ENCODE measurements at regions not wholly inside any gene's neighbourhood (a gene's known extent, or its start where the extent isn't known, plus 50 kb on each side); places are given as distances from the start of the nearest gene placed in this dataset.

- 58% methylated on average over 3 of the region's 3 CpGs for WGBS
- Histone ChIP-seq H3K9me3 (ENCODE audit: control insufficient read depth in 4 of 4, low read length in 3 of 4) (peaks cover 0 to 7% (median under 1%) of the 10 kb centered on the region in 4 donors), H3K27me3 (ENCODE audit: control insufficient read depth in 4 of 4, insufficient read depth in 4 of 4, low read length in 3 of 4) (peaks cover 0 to 2% (median 0%) of the 10 kb centered on the region in 4 donors)
Observed at GRCh38 chr19:30267332-30267731, 104.9 kb upstream of the ZNF536 start.

GRCh38 chr19:30268601-30269000, 103.6 kb upstream of the ZNF536 start:
- Histone ChIP-seq H3K4me1 (ENCODE audit: control insufficient read depth in 4 of 4, insufficient read depth in 4 of 4, low read length in 3 of 4) (no peaks in the 10 kb centered on the region), H3K9me3 (ENCODE audit: control insufficient read depth in 4 of 4, low read length in 3 of 4) (peaks cover 3 to 9% (median 7%) of the 10 kb centered on the region in 4 donors), H3K36me3 (ENCODE audit: control insufficient read depth in 4 of 4, insufficient read depth in 3 of 4, low read depth in 1 of 4, low read length in 3 of 4) (no peaks in the 10 kb centered on the region), H3K9ac (ENCODE audit: low read depth in 1 of 2, low read length in 2 of 2) (no peak overlapping the region), H3K4me3 (ENCODE audit: low read depth in 1 of 3, low read length in 3 of 3) (no peak overlapping the region), H3K27me3 (ENCODE audit: control insufficient read depth in 4 of 4, insufficient read depth in 4 of 4, low read length in 3 of 4) (peaks cover 0 to 4% (median 0%) of the 10 kb centered on the region in 4 donors), H3K27ac (ENCODE audit: low read depth in 1 of 2, low read length in 2 of 2) (no peak overlapping the region)
- no peak for DNase-seq (ENCODE audit: low spot score)
- TF ChIP-seq FOXA1 (IDR thresholded peaks at IDR 0.05) = no peak
- no peak for TF ChIP-seq RXRA (IDR thresholded peaks at IDR 0.05)
- TF ChIP-seq ZBTB33 (IDR thresholded peaks at IDR 0.05) = no peak
- TF ChIP-seq JUND (IDR thresholded peaks at IDR 0.05) = no peak
- TF ChIP-seq MAX (IDR thresholded peaks at IDR 0.05) = no peak
- no peak for TF ChIP-seq SP1 (IDR thresholded peaks at IDR 0.05)
- TF ChIP-seq HNF4G (IDR thresholded peaks at IDR 0.05) = no peak
- TF ChIP-seq, protein P1, sequence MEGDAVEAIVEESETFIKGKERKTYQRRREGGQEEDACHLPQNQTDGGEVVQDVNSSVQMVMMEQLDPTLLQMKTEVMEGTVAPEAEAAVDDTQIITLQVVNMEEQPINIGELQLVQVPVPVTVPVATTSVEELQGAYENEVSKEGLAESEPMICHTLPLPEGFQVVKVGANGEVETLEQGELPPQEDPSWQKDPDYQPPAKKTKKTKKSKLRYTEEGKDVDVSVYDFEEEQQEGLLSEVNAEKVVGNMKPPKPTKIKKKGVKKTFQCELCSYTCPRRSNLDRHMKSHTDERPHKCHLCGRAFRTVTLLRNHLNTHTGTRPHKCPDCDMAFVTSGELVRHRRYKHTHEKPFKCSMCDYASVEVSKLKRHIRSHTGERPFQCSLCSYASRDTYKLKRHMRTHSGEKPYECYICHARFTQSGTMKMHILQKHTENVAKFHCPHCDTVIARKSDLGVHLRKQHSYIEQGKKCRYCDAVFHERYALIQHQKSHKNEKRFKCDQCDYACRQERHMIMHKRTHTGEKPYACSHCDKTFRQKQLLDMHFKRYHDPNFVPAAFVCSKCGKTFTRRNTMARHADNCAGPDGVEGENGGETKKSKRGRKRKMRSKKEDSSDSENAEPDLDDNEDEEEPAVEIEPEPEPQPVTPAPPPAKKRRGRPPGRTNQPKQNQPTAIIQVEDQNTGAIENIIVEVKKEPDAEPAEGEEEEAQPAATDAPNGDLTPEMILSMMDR (IDR thresholded peaks at IDR 0.05; ENCODE audit: low read depth, low read length, missing input control) = no peak
- TF ChIP-seq YY1 (IDR thresholded peaks at IDR 0.05) = no peak
- 64% methylated on average over 9 of the region's 9 CpGs for WGBS

More at GRCh38 chr19:30267332-30267731, 104.9 kb upstream of the ZNF536 start:
- DNase-seq (ENCODE audit: low spot score) = no peak
- Histone ChIP-seq H3K4me3 (ENCODE audit: low read depth in 1 of 3, low read length in 3 of 3) (no peak overlapping the region), H3K9ac (ENCODE audit: low read depth in 1 of 2, low read length in 2 of 2) (no peak overlapping the region), H3K27ac (ENCODE audit: low read depth in 1 of 2, low read length in 2 of 2) (no peak overlapping the region), H3K36me3 (ENCODE audit: control insufficient read depth in 4 of 4, insufficient read depth in 3 of 4, low read depth in 1 of 4, low read length in 3 of 4) (no peaks in the 10 kb centered on the region), H3K4me1 (ENCODE audit: control insufficient read depth in 4 of 4, insufficient read depth in 4 of 4, low read length in 3 of 4) (no peaks in the 10 kb centered on the region)
- no peak for TF ChIP-seq NR2F2 (IDR thresholded peaks at IDR 0.05)
- TF ChIP-seq EGR1 (IDR thresholded peaks at IDR 0.05; ENCODE audit: low read depth in 2 of 2) = no peak
- no peak for TF ChIP-seq HNF4A (conservative IDR thresholded peaks at IDR 0.05)
- TF ChIP-seq HNF4G (IDR thresholded peaks at IDR 0.05) = no peak
- no peak for TF ChIP-seq MAX (IDR thresholded peaks at IDR 0.05)
- TF ChIP-seq FOXA2 (IDR thresholded peaks at IDR 0.05) = no peak
- no peak for TF ChIP-seq RXRA (IDR thresholded peaks at IDR 0.05)
- no peak for TF ChIP-seq ATF3 (IDR thresholded peaks at IDR 0.05)
- TF ChIP-seq YY1 (IDR thresholded peaks at IDR 0.05) = no peak
- no peak for TF ChIP-seq SP1 (IDR thresholded peaks at IDR 0.05)
- TF ChIP-seq, protein P1 (IDR thresholded peaks at IDR 0.05; ENCODE audit: low read depth, low read length, missing input control) = no peak
- TF ChIP-seq ZBTB33 (IDR thresholded peaks at IDR 0.05) = no peak
- TF ChIP-seq JUND (IDR thresholded peaks at IDR 0.05) = no peak

All from liver (tissue), 8 donors.